ENCODE measurements at regions not wholly inside any gene's neighbourhood (a gene's known extent, or its start where the extent isn't known, plus 50 kb on each side); places are given as distances from the start of the nearest gene placed in this dataset.
"Not testable (repeated sequence)": the region's sequence is repeated elsewhere in the genome, so short reads cannot be mapped to it uniquely, and the experiment has no call there.

DNA sequence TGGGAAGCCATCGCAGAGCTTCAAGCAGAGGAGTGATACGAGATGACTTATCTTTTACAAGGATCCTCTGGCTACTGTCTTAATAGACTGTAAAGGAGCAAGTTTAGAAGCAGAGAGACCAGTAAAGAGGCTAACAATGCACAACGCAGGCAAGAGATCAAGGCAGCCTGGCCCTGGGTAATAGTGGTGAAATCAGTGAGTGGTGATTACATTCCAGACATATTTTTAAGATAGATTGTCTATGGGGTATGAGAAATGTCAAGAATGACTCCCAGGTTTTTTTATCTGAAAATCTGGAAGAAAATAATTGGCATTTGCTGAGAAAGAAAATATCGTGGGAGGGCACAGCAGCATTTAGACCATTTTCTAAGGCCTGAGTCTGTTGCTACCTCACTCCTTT is 213.6 kb upstream of the HTR1E start:
- H3K9me3 Mint-ChIP-seq: peaks cover 3% of the 10 kb centered on the region
- POLR2A ChIA-PET: no interaction called here
- CTCF ChIA-PET: no interaction called here
- no peak overlapping the region for H3K27ac Mint-ChIP-seq
- no peaks in the 10 kb centered on the region for H3K27me3 Mint-ChIP-seq
- no peaks in the 10 kb centered on the region for H3K36me3 Mint-ChIP-seq (ENCODE audit: low read depth)
- no peak overlapping the region for H3K4me3 Mint-ChIP-seq
- no peaks in the 10 kb centered on the region for H3K4me1 Mint-ChIP-seq
- DNase-seq: no peak

DNA sequence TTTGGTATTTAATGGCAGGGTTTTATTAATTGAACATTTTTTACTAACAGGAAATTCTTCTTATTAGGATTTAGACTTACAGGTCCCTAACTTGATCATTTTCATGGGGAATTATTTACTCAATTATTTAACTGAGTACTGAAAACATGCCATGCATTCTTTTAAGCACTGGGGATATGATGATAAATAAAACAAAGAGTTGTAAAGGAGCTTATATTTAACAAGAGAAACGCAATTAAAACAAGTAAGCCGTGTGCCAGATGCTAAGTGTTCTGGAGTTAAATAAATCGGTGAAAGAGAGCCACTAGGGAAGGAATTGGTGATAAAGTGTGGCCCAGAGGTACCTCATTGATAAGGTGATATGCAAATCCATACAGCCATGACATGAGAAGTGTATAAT is 214.2 kb upstream of the HTR1E start:
- DNase-seq: no peak
- CTCF ChIA-PET: no interaction called here
- POLR2A ChIA-PET: no interaction called here
- H3K4me1 Mint-ChIP-seq: no peaks in the 10 kb centered on the region
- H3K4me3 Mint-ChIP-seq: no peak overlapping the region
- no peak overlapping the region for H3K27ac Mint-ChIP-seq
- H3K27me3 Mint-ChIP-seq: no peaks in the 10 kb centered on the region
- peaks cover 2% of the 10 kb centered on the region for H3K9me3 Mint-ChIP-seq
- H3K36me3 Mint-ChIP-seq (ENCODE audit: low read depth): no peaks in the 10 kb centered on the region

DNA sequence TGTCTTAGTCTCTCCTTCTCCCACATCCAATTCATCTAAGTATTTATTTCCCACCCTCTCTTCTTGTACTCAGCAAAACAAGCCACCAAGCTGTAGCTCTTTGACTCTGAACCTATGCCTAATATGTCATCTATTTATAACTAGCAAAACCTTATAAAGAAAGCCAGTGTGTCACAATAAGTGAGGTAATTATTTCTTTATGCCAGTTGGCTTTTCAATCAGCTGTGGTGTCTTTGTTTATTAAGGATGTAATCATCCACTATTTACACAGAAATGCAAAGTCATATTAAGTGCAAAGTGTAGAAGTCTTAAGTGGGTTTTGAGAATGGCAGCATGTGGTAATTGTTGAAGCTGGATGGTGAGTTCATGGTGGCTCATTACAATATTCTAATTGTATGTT is 215.2 kb upstream of the HTR1E start:
- no peaks in the 10 kb centered on the region for H3K36me3 Mint-ChIP-seq (ENCODE audit: low read depth)
- H3K27ac Mint-ChIP-seq: no peak overlapping the region
- no peaks in the 10 kb centered on the region for H3K27me3 Mint-ChIP-seq
- H3K9me3 Mint-ChIP-seq: peaks cover 2% of the 10 kb centered on the region
- ChIA-PET CTCF (no interaction called here), POLR2A (no interaction called here)
- no peak for DNase-seq
- no peaks in the 10 kb centered on the region for H3K4me1 Mint-ChIP-seq
- no peak overlapping the region for H3K4me3 Mint-ChIP-seq

DNA sequence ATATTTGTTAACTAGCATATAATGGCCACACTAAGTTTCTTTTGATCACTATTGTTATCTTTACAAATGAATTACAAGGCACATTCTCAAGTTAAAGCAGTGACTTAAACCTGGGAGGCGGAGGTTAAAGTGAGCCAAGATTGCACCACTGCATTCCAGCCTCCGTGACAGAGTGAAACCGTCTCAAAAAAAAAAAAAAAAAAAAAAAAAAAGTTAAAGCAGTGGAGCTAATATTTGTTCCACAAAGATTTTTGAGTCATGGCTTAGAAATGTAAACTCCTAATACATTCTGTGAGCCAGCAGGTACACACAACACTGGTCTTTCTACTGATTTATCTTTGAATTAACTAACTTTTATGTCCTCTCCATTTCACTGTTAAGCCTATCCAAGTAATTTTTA is 221.7 kb upstream of the HTR1E start:
- Mint-ChIP-seq H3K27ac (no peak overlapping the region), H3K4me1 (no peaks in the 10 kb centered on the region), H3K36me3 (ENCODE audit: low read depth) (no peaks in the 10 kb centered on the region), H3K9me3 (peaks cover 2% of the 10 kb centered on the region), H3K4me3 (no peak overlapping the region), H3K27me3 (no peaks in the 10 kb centered on the region)
- DNase-seq: no peak
- POLR2A ChIA-PET: no interaction called here
- CTCF ChIA-PET: no interaction called here

DNA sequence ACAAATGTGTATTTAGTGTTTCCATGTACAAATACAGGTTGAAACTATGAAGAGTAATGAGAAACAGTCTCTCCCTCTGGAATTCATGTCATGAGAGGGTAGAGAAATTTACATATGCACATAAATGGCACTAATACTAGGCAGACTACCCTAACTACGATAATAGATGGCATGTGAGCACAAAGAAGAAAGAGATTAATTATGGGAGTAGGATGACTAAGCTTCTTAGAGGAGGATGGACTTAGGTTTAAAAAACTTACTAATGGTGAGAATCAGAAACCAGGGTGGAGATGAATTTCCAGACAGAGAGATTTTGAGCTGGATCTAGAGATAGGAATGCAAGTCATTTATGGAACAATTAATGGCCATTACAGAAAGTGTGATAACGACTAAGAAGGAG is 225.3 kb upstream of the HTR1E start:
- Mint-ChIP-seq H3K36me3 (ENCODE audit: low read depth) (no peaks in the 10 kb centered on the region), H3K9me3 (no peaks in the 10 kb centered on the region), H3K27me3 (no peaks in the 10 kb centered on the region), H3K4me3 (no peak overlapping the region), H3K4me1 (no peaks in the 10 kb centered on the region), H3K27ac (no peak overlapping the region)
- POLR2A ChIA-PET: no interaction called here
- CTCF ChIA-PET: no interaction called here
- DNase-seq: no peak

DNA sequence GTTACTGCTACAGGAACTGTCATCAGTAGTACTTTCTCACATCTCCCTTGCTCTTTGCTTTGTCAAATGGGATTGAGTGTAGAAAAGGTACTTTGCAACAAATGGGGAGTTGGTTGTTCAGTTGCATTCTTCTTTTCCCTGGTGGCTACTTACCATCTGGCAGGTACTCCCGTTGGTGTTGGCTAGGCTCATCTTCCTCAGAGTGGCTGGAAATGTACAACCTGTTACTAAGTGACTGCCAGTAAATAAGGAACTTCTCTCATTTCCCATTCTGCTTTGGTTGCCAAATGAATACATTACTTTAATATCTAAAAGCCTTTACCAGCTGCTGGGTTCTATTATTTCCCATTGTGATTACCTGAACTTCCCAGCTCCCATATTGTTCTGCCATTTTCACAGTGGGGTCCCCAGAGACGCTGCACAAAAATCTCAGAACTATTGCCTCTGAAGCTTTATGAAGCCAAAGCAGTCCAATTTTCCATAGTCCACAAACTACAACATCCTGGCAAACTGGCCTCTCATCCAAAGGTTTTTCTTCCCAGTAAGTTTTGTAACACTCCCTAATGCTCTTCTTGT is 229.7 kb upstream of the HTR1E start:
- H3K36me3 Mint-ChIP-seq (ENCODE audit: low read depth): no peaks in the 10 kb centered on the region
- POLR2A ChIA-PET: no interaction called here
- H3K9me3 Mint-ChIP-seq: peaks cover 4% of the 10 kb centered on the region
- DNase-seq: no peak
- H3K27me3 Mint-ChIP-seq: no peaks in the 10 kb centered on the region
- CTCF ChIA-PET: no interaction called here
- H3K27ac Mint-ChIP-seq: no peak overlapping the region
- no peaks in the 10 kb centered on the region for H3K4me1 Mint-ChIP-seq
- H3K4me3 Mint-ChIP-seq: no peak overlapping the region

DNA sequence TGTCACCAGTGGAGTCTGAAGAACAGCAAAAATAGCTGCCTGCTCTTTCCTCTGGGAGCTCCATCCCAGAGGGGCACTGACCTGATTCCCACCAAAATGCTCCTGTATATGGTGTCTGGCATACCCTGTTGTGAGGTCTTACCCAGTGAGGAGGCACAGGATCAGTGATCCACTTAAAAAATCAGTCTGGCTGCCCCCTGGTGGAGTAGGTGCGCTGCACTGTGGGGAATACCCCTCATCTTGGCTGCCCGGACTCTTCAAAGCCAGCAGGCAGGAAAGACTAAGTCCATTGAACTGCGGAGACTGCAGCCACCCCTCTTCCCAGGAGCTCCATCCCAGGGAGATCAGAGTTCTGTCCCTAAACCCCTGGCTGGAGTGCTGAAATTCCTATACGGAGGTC is 230.9 kb upstream of the HTR1E start:
- DNase-seq: no peak
- no peaks in the 10 kb centered on the region for H3K27me3 Mint-ChIP-seq
- no peak overlapping the region for H3K4me3 Mint-ChIP-seq
- CTCF ChIA-PET: no interaction called here
- peaks cover 4% of the 10 kb centered on the region for H3K9me3 Mint-ChIP-seq
- H3K4me1 Mint-ChIP-seq: no peaks in the 10 kb centered on the region
- POLR2A ChIA-PET: no interaction called here
- H3K27ac Mint-ChIP-seq: no peak overlapping the region
- no peaks in the 10 kb centered on the region for H3K36me3 Mint-ChIP-seq (ENCODE audit: low read depth)

DNA sequence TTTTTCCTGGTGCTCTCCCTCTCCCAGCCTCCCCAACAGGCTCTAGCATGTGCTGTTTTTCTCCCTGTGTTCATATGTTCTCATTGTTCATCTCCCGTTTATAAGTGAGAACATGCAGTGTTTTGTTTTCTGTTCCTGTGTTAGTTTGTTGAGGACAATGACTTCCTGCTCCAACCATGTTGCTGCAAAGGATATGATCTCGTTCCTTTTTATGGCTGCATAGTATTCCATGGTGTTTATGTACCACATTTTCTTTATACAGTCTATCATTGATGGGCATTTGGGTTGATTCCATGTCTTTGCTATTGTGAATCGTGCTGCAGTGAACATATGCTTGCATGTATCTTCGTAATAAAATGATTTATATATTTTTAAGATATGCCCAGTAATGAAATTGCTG is 236.1 kb upstream of the HTR1E start:
- CTCF ChIA-PET; H3K9me3 Mint-ChIP-seq; H3K27me3 Mint-ChIP-seq; H3K27ac Mint-ChIP-seq; H3K4me3 Mint-ChIP-seq; H3K36me3 Mint-ChIP-seq (ENCODE audit: low read depth); H3K4me1 Mint-ChIP-seq; POLR2A ChIA-PET; DNase-seq: not testable (repeated sequence)

DNA sequence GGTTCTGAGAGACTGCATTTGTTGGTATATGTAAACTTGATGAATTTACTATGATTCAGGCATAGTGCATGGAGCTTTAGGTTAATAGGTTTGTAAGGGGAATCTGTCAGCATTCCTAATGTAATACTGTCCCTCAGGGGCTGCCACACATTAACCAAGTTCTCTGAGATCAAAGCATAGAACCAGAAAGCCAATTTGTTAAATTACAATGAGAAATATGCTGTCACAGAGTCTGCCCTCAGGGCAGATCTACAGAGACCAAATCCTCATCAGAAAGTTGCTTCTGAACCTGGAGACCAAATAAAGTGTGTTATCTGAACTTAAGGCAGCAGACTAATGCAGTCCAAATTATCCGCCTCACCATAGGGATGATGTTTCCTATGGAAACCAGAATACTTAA is 250.8 kb upstream of the HTR1E start:
- Mint-ChIP-seq H3K27ac (no peak overlapping the region), H3K4me1 (no peaks in the 10 kb centered on the region), H3K4me3 (no peak overlapping the region), H3K36me3 (ENCODE audit: low read depth) (no peaks in the 10 kb centered on the region), H3K27me3 (no peaks in the 10 kb centered on the region), H3K9me3 (no peaks in the 10 kb centered on the region)
- ChIA-PET CTCF (no interaction called here), POLR2A (no interaction called here)
- DNase-seq: no peak

DNA sequence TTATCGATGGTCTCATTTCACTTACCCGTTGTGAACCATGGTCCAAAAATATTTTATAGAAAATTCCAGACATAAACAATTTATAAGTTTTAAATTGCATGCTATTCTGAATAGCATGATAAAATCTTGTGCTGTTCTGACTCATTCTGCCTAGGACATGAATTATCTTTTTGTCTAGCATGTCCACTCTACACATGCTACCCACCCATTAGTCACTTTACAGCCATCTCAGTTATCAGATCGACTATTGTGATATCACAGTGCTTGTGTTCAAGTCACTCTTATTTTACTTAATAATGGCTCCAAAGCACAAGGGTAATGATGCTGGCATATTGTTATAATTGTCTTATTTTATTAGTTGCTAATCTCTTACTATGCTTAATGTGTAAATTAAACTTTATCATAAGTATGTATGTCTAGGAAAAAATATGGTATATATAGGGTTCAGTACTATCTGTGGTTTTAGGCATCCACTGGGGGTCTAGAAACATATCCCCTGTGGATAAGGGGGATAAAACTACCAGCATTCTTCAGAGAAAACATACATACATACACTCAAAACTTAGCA is 252.0 kb upstream of the HTR1E start:
- ChIA-PET CTCF (no interaction called here), POLR2A (no interaction called here)
- Mint-ChIP-seq H3K4me1 (no peaks in the 10 kb centered on the region), H3K36me3 (ENCODE audit: low read depth) (no peaks in the 10 kb centered on the region), H3K27ac (no peak overlapping the region), H3K27me3 (no peaks in the 10 kb centered on the region), H3K9me3 (peaks cover 4% of the 10 kb centered on the region), H3K4me3 (no peak overlapping the region)
- no peak for DNase-seq

DNA sequence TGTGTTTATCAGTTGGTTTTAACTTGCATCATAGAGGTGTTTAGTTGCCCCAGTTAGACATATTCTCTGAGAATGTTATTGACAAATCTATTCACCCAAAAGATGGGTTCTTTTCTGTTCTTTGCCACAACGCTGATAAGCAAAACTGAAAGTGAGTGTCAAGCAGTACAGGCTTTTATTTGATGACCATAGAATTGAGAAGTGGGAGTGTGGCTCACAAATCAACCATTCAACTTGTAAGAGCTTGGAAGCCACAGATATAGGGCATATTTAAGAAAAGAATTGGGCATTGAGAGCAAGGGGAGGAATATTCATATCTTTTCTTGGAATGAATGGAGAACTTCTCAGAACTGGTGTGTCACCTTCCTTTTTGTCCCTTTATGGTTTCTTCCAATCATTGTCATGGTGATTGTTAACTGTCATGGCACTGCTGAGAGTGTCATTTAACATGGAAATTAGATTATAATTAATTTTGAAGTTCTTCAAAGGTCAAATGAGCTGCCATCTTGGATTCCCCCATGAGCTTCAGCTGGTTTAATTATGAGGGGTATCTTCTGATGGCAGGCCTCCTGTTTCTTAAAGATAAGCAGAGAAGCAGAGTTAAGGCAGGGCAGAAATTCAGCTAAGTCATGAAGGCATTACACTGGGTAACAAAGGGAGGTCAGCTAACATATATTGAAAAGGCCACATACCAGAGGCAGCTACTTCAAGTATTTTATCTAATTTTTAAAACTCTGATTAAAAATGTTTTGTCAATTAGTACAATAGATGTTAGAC is 254.0 kb upstream of the HTR1E start:
- ChIA-PET CTCF (interaction anchor here (0.6 kb wide), 1 partner anchor 374 kb away, joined by 6 read pairs; no protein-coding TSS in a partner anchor), POLR2A (no interaction called here)
- H3K27ac Mint-ChIP-seq: no peak overlapping the region

DNA sequence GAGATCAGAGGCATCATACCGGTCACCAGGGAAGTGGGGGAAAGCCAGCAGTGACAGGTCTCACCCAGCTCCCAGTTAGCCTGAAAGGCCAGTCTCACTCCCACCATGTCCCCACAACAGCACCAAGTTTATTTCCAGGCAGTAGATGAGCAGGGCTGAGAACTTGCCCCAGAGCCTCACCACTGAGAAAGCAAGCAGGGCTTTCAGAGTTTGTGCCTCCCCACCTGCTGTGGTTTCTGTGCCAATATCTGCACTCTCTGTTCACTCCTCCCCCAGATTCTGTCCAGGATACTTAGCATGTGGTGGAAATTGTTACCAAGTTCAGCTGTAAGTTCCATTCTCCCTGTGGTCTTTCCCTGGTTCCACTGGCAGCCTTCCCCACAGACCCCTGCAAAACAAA is 255.0 kb upstream of the HTR1E start:
- Mint-ChIP-seq H3K4me1 (no peaks in the 10 kb centered on the region), H3K27me3 (no peaks in the 10 kb centered on the region), H3K9me3 (peaks cover 9% of the 10 kb centered on the region), H3K27ac (no peak overlapping the region), H3K36me3 (ENCODE audit: low read depth) (no peaks in the 10 kb centered on the region), H3K4me3 (no peak overlapping the region)
- DNase-seq: no peak
- ChIA-PET CTCF (no interaction called here), POLR2A (no interaction called here)

More for the DNA sequence above, 254.0 kb upstream of the HTR1E start:
- Mint-ChIP-seq H3K4me3 (no peak overlapping the region), H3K4me1 (no peaks in the 10 kb centered on the region), H3K9me3 (peaks cover 9% of the 10 kb centered on the region), H3K27me3 (no peaks in the 10 kb centered on the region), H3K36me3 (ENCODE audit: low read depth) (no peaks in the 10 kb centered on the region)
- DNase-seq: no peak

DNA sequence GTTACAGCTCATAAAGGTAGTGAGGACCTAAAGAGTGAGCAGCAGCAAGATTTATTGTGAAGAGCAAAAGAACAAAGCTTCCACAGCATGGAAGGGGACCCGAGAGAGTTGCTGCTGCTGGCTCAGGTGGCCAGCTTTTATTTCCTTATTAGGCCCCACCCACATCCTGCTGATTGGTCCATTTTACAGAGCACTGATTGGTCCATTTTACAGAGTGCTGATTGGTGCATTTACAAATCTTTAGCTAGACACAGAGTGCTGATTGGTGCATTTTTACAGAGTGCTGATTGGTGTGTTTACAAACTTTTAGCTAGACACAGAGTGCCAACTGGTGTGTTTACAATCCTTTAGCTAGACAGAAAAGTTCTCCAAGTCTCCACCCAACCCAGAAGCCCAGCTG is 256.2 kb upstream of the HTR1E start:
- H3K36me3 Mint-ChIP-seq (ENCODE audit: low read depth); H3K27ac Mint-ChIP-seq; POLR2A ChIA-PET; H3K4me1 Mint-ChIP-seq; H3K9me3 Mint-ChIP-seq; H3K27me3 Mint-ChIP-seq; CTCF ChIA-PET; DNase-seq; H3K4me3 Mint-ChIP-seq: not testable (repeated sequence)

DNA sequence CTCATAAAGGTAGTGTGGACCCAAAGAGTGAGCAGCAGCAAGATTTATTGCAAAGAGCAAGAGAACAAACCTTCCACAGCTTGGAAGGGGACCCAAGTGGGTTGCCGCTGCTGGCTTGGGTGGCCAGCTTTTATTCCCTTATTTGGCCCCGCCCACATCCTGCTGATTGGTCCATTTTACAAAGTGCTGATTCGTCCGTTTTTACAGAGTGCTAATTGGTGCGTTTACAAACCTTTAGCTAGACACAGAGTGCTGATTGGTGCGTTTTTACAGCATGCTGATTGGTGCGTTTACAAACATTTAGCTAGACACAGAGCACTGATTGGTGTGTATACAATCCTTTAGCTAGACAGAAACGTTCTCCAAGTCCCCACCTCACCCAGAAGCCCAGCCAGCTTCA is 265.2 kb upstream of the HTR1E start:
- H3K4me3 Mint-ChIP-seq; H3K27me3 Mint-ChIP-seq; POLR2A ChIA-PET; DNase-seq; CTCF ChIA-PET; H3K4me1 Mint-ChIP-seq; H3K27ac Mint-ChIP-seq; H3K36me3 Mint-ChIP-seq (ENCODE audit: low read depth): not testable (repeated sequence)
- peaks cover 30% of the 10 kb centered on the region for H3K9me3 Mint-ChIP-seq

Measured in activated CD4-positive, alpha-beta T cell treated with anti-CD3 and anti-CD28 coated beads, Interleukin-2, amount 10 ng/mL, durations not matched to agents 7 days and 5 days (primary cell).